Thyroid gland (tissue), 4 donors: ENCODE measurements at regions not wholly inside any gene's neighbourhood (a gene's known extent, or its start where the extent isn't known, plus 50 kb on each side); places are given as distances from the start of the nearest gene placed in this dataset.

ENCODE experiments used
- DNase-seq, 2 donors: peaks; one replicate each; pipeline ENCODE4 v3.0.0-alpha.2; 2019
- H3K27ac ChIP-seq, 3 donors: fragments of 200-600 bp; sonication (generic); 1 replicate in 2 of 3; 2 replicates in 1 of 3; pipeline ENCODE4 v1.5.1; 2016 to 2019; ENCODE audit warnings: mild to moderate bottlenecking in 1 of 3, moderate library complexity in 1 of 3
- H3K27me3 ChIP-seq: fragments of 200-600 bp; sonication (generic); one replicate; pipeline ENCODE4 v1.5.1; 2019
- H3K36me3 ChIP-seq, 2 donors: fragments of 200-600 bp; sonication (generic); one replicate each; pipeline ENCODE4 v1.5.1; 2016 to 2019
- H3K4me1 ChIP-seq, 2 donors: fragments of 200-600 bp; sonication (generic); one replicate each; pipeline ENCODE4 v1.5.1; 2017 to 2019
- H3K4me3 ChIP-seq, 3 donors: fragments of 200-600 bp; sonication (generic); replicated peaks in 1 of 3; 1 replicate in 2 of 3; 2 replicates in 1 of 3; pipeline ENCODE4 v1.5.1; 2016; ENCODE audit warnings: mild to moderate bottlenecking in 1 of 3
- H3K9me3 ChIP-seq: fragments of 200-600 bp; sonication (generic); one replicate; pipeline ENCODE4 v1.5.1; 2017
- POLR2A ChIP-seq, 2 donors: fragments of 450-650 bp; IDR thresholded peaks; one replicate each; pipeline ENCODE4 v1.6.1; 2017; ENCODE audit warnings: antibody characterized with exemption in 2 of 2, mild to moderate bottlenecking in 2 of 2, moderate library complexity in 1 of 2
- WGBS, 2 donors: methylation state at CpG; one replicate each; pipeline ENCODE4 v1.1.5; 2017; 5-methylcytosine and 5-hydroxymethylcytosine counted together
- intact Hi-C: fragments of 100-400 bp; cut with DNase I; formaldehyde crosslinking; loops from one replicate; pipeline ENCODE4 v1.15.1; 2023
- TF ChIP-seq, protein P1 (sequence below), 6 experiments: fragments of 200-600 bp in 3 of 6; fragments of 450-650 bp in 3 of 6; sonication (generic) in 3 of 6; IDR thresholded peaks; one replicate each; pipeline ENCODE4 v1.5.1; 2016 to 2019; ENCODE audit warnings: antibody characterized with exemption in 6 of 6, mild to moderate bottlenecking in 2 of 6, inconsistent platforms in 1 of 6, moderate library complexity in 1 of 6

DNA sequence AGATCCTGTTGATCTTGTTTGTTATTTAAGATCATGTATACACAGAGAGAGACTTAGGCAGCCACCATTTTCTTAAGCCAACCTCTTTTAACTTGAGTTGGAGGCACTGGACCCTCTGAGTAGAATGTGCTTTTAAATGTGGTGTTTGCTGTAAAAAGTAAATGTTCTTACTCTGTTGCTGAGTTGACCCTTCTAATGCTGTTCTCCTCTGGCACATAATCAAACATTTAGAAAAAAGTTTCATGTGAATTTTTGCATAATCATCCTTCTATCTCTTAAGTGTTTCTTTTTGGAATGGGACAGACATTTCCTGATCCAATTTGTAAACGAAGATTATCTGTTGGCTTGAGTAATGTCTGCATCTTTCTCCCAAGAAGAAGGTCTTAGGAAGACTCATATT, 255.1 kb upstream of the ETAA1 start:
- no peaks in the 10 kb centered on the region for H3K27me3 ChIP-seq
- H3K4me3 ChIP-seq = no peak overlapping the region
- DNase-seq = no peak
- no peaks in the 10 kb centered on the region for H3K36me3 ChIP-seq
- H3K4me1 ChIP-seq = peaks cover 7 to 9% of the 10 kb centered on the region in 2 donors
- intact Hi-C loops = no loop called here
- H3K9me3 ChIP-seq = no peaks in the 10 kb centered on the region
- 66 to 68% methylated on average over 1 of the region's 1 CpG for WGBS, 2 donors
- H3K27ac ChIP-seq = no peak overlapping the region
- TF ChIP-seq POLR2A (IDR thresholded peaks at IDR 0.05) = no peak
- TF ChIP-seq, protein P1, sequence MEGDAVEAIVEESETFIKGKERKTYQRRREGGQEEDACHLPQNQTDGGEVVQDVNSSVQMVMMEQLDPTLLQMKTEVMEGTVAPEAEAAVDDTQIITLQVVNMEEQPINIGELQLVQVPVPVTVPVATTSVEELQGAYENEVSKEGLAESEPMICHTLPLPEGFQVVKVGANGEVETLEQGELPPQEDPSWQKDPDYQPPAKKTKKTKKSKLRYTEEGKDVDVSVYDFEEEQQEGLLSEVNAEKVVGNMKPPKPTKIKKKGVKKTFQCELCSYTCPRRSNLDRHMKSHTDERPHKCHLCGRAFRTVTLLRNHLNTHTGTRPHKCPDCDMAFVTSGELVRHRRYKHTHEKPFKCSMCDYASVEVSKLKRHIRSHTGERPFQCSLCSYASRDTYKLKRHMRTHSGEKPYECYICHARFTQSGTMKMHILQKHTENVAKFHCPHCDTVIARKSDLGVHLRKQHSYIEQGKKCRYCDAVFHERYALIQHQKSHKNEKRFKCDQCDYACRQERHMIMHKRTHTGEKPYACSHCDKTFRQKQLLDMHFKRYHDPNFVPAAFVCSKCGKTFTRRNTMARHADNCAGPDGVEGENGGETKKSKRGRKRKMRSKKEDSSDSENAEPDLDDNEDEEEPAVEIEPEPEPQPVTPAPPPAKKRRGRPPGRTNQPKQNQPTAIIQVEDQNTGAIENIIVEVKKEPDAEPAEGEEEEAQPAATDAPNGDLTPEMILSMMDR (IDR thresholded peaks at IDR 0.05) = no peak

DNA sequence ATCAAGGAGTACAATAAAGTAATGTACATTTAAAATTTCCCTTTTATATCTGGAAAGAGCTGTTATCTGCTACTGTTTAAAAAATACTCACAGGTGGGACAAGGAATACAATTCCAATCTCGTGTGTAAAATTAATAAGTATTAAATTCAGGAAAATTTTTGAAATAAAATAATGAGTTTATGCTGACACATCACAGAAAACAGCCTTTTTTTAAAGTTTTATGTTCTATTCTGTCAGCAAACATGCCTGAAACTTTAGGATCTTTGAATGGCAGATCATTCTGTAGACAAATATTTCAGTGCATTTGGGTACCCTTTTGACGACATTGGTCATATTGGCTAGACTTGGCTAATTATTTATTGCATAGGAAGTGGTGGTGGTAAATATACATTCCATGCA, 254.4 kb upstream of the ETAA1 start:
- DNase-seq = no peak
- Histone ChIP-seq H3K27ac (no peak overlapping the region), H3K4me3 (no peak overlapping the region), H3K36me3 (no peaks in the 10 kb centered on the region), H3K27me3 (no peaks in the 10 kb centered on the region), H3K4me1 (peaks cover 7 to 9% of the 10 kb centered on the region in 2 donors), H3K9me3 (no peaks in the 10 kb centered on the region)
- intact Hi-C loops = no loop called here
- WGBS, 2 donors = 86 to 92% methylated on average over 2 of the region's 2 CpGs
- TF ChIP-seq POLR2A (IDR thresholded peaks at IDR 0.05) = no peak
- TF ChIP-seq, protein P1 (IDR thresholded peaks at IDR 0.05) = no peak

DNA sequence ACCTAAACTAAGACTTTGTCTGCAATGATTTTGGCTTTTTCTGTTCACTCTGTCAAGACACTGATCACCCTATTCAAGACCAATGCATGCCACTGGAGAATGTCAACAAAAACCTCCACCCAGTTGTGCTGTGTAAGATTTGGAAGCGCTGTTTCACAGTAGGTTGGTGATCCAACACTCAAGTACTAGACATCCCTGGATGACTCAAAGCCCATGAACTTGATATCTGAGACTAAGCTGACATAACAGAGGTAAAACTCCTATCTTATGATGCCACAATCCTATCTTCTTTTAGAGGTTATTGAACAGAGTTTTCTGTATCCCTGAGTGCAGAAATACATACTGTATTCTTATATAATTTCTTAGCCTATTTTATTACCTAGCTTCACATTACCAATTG, 251.3 kb upstream of the ETAA1 start:
- WGBS, 2 donors = 64 to 84% methylated on average over 1 of the region's 1 CpG
- H3K36me3 ChIP-seq = no peaks in the 10 kb centered on the region
- peaks cover 7 to 9% of the 10 kb centered on the region in 2 donors for H3K4me1 ChIP-seq
- H3K27ac ChIP-seq = no peak overlapping the region
- TF ChIP-seq, protein P1 (IDR thresholded peaks at IDR 0.05) = no peak
- TF ChIP-seq POLR2A (IDR thresholded peaks at IDR 0.05) = no peak
- H3K27me3 ChIP-seq = no peaks in the 10 kb centered on the region
- no peaks in the 10 kb centered on the region for H3K9me3 ChIP-seq
- DNase-seq = no peak
- H3K4me3 ChIP-seq = no peak overlapping the region
- intact Hi-C loops = no loop called here

DNA sequence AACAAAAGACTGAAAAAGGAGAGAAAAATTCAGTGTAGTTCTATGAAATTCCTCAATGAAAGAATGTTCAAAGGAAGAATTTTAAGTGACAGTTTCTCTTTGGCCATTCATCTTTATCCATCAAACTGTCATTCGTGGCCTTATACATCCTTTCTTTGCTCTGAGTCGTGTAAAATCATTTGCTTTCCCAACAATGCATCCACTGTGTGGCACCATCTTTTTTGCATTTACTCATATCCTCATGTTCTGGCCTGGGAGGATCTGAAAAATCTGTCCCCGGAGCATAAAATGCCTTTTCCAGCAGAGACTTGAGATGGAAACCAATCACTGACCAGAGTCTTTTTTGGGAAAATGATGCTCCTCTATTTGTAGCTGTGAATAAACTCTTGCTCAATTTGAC, 240.3 kb upstream of the ETAA1 start:
- Histone ChIP-seq H3K27me3 (no peaks in the 10 kb centered on the region), H3K4me3 (no peak overlapping the region), H3K9me3 (no peaks in the 10 kb centered on the region), H3K36me3 (no peaks in the 10 kb centered on the region), H3K27ac (no peak overlapping the region), H3K4me1 (no peaks in the 10 kb centered on the region)
- 72 to 89% methylated on average over 3 of the region's 3 CpGs for WGBS, 2 donors
- DNase-seq = no peak
- TF ChIP-seq, protein P1 (IDR thresholded peaks at IDR 0.05) = no peak
- TF ChIP-seq POLR2A (IDR thresholded peaks at IDR 0.05) = no peak
- intact Hi-C loops = no loop called here

DNA sequence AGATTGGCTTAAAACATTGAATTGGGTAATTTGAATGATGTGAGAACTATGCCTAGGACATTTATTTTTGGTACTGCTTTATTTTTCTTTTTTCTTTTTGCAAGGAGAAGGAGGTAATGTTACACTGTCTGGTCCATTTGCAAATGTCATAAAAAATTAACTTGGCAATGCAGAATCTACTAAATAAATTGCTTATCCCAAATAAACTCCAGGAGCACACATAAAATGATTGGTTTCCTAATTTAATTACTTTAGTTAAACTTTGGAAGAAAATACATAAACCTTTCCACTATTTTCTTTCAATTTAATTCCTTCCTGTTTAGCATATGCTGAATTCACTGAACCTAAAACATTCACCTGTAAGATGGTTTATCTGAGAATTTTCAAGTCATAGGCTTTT, 238.4 kb upstream of the ETAA1 start:
- Histone ChIP-seq H3K27ac (no peak overlapping the region), H3K9me3 (no peaks in the 10 kb centered on the region), H3K36me3 (no peaks in the 10 kb centered on the region), H3K4me1 (no peaks in the 10 kb centered on the region), H3K4me3 (no peak overlapping the region), H3K27me3 (no peaks in the 10 kb centered on the region)
- TF ChIP-seq POLR2A (IDR thresholded peaks at IDR 0.05) = no peak
- TF ChIP-seq, protein P1 (IDR thresholded peaks at IDR 0.05) = no peak
- intact Hi-C loops = no loop called here
- no peak for DNase-seq
